Immature natural killer cell (primary cell): ENCODE measurements at regions not wholly inside any gene's neighbourhood (a gene's known extent, or its start where the extent isn't known, plus 50 kb on each side); places are given as distances from the start of the nearest gene placed in this dataset.

Source experiments
- DNase-seq, 3 donors: peaks; one replicate each; pipeline ENCODE4 v3.0.0; 2022; ENCODE audit warnings: mixed read lengths in 1 of 3
- H3K27ac Mint-ChIP-seq, 6 donors: one replicate each; pipeline ENCODE4 v1.8.0; 2020; ENCODE audit warnings: mixed read lengths in 6 of 6, mild to moderate bottlenecking in 5 of 6, inconsistent platforms in 4 of 6, moderate library complexity in 3 of 6
- H3K27me3 Mint-ChIP-seq, 3 donors: one replicate each; pipeline ENCODE4 v1.8.0; 2020 to 2021; ENCODE audit warnings: low read depth in 3 of 3, mild to moderate bottlenecking in 3 of 3, mixed read lengths in 3 of 3, moderate library complexity in 3 of 3, inconsistent platforms in 1 of 3
- H3K36me3 Mint-ChIP-seq, 3 donors: one replicate each; pipeline ENCODE4 v1.8.0; 2020; ENCODE audit warnings: mixed read lengths in 3 of 3, inconsistent platforms in 2 of 3, mild to moderate bottlenecking in 2 of 3
- H3K4me1 Mint-ChIP-seq, 2 donors: one replicate each; pipeline ENCODE4 v1.8.0; 2020; ENCODE audit warnings: inconsistent platforms in 2 of 2, mild to moderate bottlenecking in 2 of 2, mixed read lengths in 2 of 2, moderate library complexity in 1 of 2
- H3K4me3 Mint-ChIP-seq, 5 donors: one replicate each; pipeline ENCODE4 v1.8.0; 2020; ENCODE audit warnings: mild to moderate bottlenecking in 5 of 5, mixed read lengths in 5 of 5, inconsistent platforms in 3 of 5, moderate library complexity in 3 of 5
- H3K9me3 Mint-ChIP-seq, 6 donors: one replicate each; pipeline ENCODE4 v1.8.0; 2020; ENCODE audit warnings: mild to moderate bottlenecking in 6 of 6, mixed read lengths in 6 of 6, inconsistent platforms in 4 of 6, moderate library complexity in 3 of 6

DNA sequence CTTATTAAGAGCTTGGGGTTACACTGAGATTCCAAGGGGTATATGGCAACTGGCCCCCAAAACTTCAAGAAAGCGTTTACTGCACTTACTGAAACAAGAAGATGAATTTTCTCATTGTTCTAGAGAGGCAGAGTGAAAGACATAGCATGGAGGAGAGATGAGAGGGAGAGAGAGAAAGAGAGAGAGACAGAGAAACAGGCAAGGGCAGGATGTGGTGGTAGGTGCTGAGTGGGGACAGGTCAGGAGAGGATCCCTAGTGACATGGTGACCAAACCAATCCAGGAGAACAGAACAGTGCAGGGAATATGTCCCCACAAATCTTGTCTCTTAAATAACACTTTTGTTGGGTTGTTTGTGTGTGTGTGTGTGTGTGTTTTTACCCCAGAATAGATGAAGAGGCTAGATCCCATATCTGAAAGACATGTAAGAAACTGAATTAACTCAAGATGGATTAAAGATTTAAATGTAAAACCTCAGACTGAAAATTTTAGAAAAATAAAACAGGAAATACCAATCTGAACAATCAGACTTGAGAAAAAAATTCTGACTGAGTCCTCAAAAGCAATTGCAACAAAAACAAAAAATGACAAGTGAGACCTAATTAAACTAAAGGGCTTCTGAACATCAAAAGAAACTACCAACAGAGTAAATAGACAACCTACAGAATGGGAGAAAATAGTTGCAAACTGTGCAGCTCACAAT is 202.2 kb downstream of the QDPR start:
- H3K4me3 Mint-ChIP-seq, result no peak overlapping the region
- no peaks in the 10 kb centered on the region for H3K4me1 Mint-ChIP-seq
- DNase-seq, result no peak
- H3K27ac Mint-ChIP-seq, result no peak overlapping the region
- H3K9me3 Mint-ChIP-seq, result peaks cover 0 to 8% (median 0%) of the 10 kb centered on the region in 6 donors
- H3K27me3 Mint-ChIP-seq, result peaks cover 0 to 3% (median 2%) of the 10 kb centered on the region in 3 donors
- H3K36me3 Mint-ChIP-seq, result no peaks in the 10 kb centered on the region

- H3K36me3 Mint-ChIP-seq, result no peaks in the 10 kb centered on the region
- peaks cover 0 to 15% (median under 1%) of the 10 kb centered on the region in 6 donors for H3K9me3 Mint-ChIP-seq
- H3K4me1 Mint-ChIP-seq, result no peaks in the 10 kb centered on the region
- H3K4me3 Mint-ChIP-seq, result no peak overlapping the region
- H3K27me3 Mint-ChIP-seq, result peaks cover 0 to 2% (median 2%) of the 10 kb centered on the region in 3 donors
- no peak for DNase-seq
- H3K27ac Mint-ChIP-seq, result no peak overlapping the region
These were observed 210.0 kb downstream of the QDPR start for GRCh38 chr4:17301869-17302268.

- Mint-ChIP-seq H3K4me3 (no peak overlapping the region), H3K27me3 (peaks cover 0 to 2% (median 2%) of the 10 kb centered on the region in 3 donors), H3K36me3 (no peaks in the 10 kb centered on the region), H3K4me1 (no peaks in the 10 kb centered on the region), H3K27ac (no peak overlapping the region), H3K9me3 (peaks cover 0 to 15% (median under 1%) of the 10 kb centered on the region in 6 donors)
- no peak for DNase-seq
These were observed 210.6 kb downstream of the QDPR start for GRCh38 chr4:17301266-17301665.

DNA sequence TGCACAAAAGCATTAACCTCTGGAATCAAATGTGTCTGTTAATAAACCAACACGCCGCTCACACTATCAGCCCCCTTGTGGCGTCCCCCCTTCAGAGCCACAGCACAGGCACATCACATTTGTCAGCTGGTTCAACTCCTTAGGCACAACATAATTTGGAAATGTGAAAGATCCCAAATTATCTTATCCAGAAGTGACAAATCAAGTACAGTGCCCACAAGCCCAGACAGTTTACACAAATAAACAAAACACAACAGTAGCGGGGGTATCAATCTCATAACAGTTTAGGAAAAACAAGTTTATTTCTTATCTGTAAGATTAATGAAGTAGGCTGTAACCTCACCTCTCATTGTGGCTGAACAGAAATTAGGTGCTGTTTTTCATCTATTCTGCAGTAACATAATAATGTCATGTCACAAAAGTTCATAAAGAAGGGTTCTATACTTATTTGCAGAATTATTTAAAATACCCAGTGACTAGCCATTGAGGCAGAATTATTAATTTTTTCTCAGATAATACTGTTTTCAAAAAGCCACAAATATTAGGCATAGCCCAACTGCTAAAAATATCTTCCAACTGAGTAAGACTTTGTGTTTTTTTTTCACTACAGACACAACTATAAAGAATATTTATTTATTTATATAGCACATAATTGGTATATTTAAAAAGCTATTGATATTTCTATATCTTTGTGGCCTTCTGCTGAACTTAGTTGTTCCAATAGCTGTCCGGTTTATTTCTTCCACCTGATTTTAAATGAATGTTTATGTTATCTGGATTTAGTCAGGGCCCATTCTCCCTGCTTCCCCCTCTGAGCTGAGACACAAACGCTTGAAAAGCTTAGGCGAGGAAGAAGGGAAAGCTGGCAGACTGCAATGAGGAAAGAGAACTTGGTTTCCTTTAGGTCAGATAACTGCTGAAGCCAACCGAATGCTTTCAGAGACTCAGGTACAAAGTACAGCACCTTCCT is 214.7 kb downstream of the QDPR start:
- Mint-ChIP-seq H3K4me3 (no peak overlapping the region), H3K27ac (no peak overlapping the region), H3K9me3 (peaks cover 0 to 5% (median 0%) of the 10 kb centered on the region in 6 donors), H3K4me1 (no peaks in the 10 kb centered on the region), H3K36me3 (no peaks in the 10 kb centered on the region), H3K27me3 (peaks cover 0 to 2% (median 2%) of the 10 kb centered on the region in 3 donors)
- DNase-seq, result no peak

DNA sequence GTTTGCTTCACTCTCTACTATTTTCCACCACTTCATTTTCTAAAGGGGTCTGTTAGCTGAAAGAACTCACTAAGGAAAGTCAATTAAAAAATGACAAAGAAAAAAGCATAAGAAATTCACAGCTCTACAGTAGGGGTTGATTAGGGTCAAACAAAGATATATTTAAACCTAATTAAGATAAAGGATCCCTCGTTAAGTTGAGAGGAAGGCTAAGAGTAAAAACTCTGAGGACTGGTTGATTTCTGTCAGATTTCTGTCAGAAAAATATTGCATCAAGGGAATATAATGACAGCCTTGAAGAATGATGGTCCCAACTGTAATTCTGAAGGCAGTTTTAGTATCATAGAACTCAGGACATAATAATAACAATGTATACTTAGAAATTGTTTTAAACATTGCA is 218.0 kb downstream of the QDPR start:
- Mint-ChIP-seq H3K27ac (no peak overlapping the region), H3K27me3 (peaks cover 0 to 2% (median 2%) of the 10 kb centered on the region in 3 donors), H3K4me3 (no peak overlapping the region), H3K4me1 (no peaks in the 10 kb centered on the region), H3K36me3 (no peaks in the 10 kb centered on the region), H3K9me3 (peaks cover 0 to 6% (median 0%) of the 10 kb centered on the region in 6 donors)
- no peak for DNase-seq

GRCh38 chr4:17288151-17288550 is 223.7 kb downstream of the QDPR start:
- Mint-ChIP-seq H3K27me3 (peaks cover 2 to 7% (median 6%) of the 10 kb centered on the region in 3 donors), H3K27ac (no peak overlapping the region), H3K36me3 (no peaks in the 10 kb centered on the region), H3K4me1 (no peaks in the 10 kb centered on the region), H3K4me3 (no peak overlapping the region), H3K9me3 (peaks cover 0 to 7% (median 0%) of the 10 kb centered on the region in 6 donors)
- no peak for DNase-seq

- Mint-ChIP-seq H3K4me3 (no peak overlapping the region), H3K27ac (no peak overlapping the region)
These were observed 225.0 kb downstream of the QDPR start for GRCh38 chr4:17286752-17287460.

GRCh38 chr4:17285747-17286146 is 226.1 kb downstream of the QDPR start:
- no peaks in the 10 kb centered on the region for H3K36me3 Mint-ChIP-seq
- peaks cover 0 to 5% (median 0%) of the 10 kb centered on the region in 6 donors for H3K9me3 Mint-ChIP-seq
- H3K4me1 Mint-ChIP-seq, result no peaks in the 10 kb centered on the region
- peaks cover 4 to 14% (median 9%) of the 10 kb centered on the region in 3 donors for H3K27me3 Mint-ChIP-seq
- H3K4me3 Mint-ChIP-seq, result no peak overlapping the region
- DNase-seq, result no peak
- no peak overlapping the region for H3K27ac Mint-ChIP-seq

More at GRCh38 chr4:17286752-17287460, 225.0 kb downstream of the QDPR start:
- Mint-ChIP-seq H3K4me1 (no peaks in the 10 kb centered on the region), H3K27me3 (peaks cover 4 to 9% (median 9%) of the 10 kb centered on the region in 3 donors), H3K9me3 (peaks cover 0 to 7% (median 0%) of the 10 kb centered on the region in 6 donors), H3K36me3 (no peaks in the 10 kb centered on the region)
- no peak for DNase-seq

GRCh38 chr4:17284323-17285175 is 227.3 kb downstream of the QDPR start:
- no peak overlapping the region for H3K27ac Mint-ChIP-seq
- H3K4me3 Mint-ChIP-seq, result no peak overlapping the region
- peaks cover 0 to 5% (median 0%) of the 10 kb centered on the region in 6 donors for H3K9me3 Mint-ChIP-seq
- H3K4me1 Mint-ChIP-seq, result no peaks in the 10 kb centered on the region
- peaks cover 1 to 14% (median 9%) of the 10 kb centered on the region in 3 donors for H3K27me3 Mint-ChIP-seq
- no peak for DNase-seq
- H3K36me3 Mint-ChIP-seq, result no peaks in the 10 kb centered on the region

GRCh38 chr4:17283832-17284231 is 228.1 kb downstream of the QDPR start:
- Mint-ChIP-seq H3K4me3 (no peak overlapping the region), H3K27me3 (peaks cover 3 to 14% (median 7%) of the 10 kb centered on the region in 3 donors), H3K36me3 (no peaks in the 10 kb centered on the region), H3K4me1 (no peaks in the 10 kb centered on the region), H3K9me3 (peaks cover 0 to 5% (median 0%) of the 10 kb centered on the region in 6 donors), H3K27ac (no peak overlapping the region)
- DNase-seq, result no peak

DNA sequence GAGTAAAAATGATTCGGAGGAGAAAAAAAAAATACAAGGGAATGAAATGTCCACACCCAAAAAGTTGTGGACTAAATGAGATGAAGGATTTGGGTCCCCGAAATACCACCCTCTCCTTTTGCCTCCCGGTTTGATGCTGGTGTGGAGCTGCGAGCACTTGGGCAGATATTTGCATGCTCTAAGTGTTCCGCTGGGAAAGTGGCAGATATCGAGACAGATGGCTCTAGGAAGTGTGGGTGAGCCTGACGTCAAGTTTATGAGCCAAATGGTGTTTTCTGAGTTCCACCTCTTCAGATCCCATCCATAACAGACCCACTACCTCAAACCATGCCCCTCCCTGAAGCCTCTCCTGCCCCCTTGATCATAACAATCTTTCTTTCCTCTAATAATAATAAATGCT is 228.6 kb downstream of the QDPR start:
- H3K27ac Mint-ChIP-seq, result no peak overlapping the region
- no peak overlapping the region for H3K4me3 Mint-ChIP-seq
- H3K9me3 Mint-ChIP-seq, result peaks cover 0 to 5% (median 0%) of the 10 kb centered on the region in 6 donors
- H3K4me1 Mint-ChIP-seq, result no peaks in the 10 kb centered on the region
- no peak for DNase-seq
- H3K36me3 Mint-ChIP-seq, result no peaks in the 10 kb centered on the region
- H3K27me3 Mint-ChIP-seq, result peaks cover 3 to 12% (median 7%) of the 10 kb centered on the region in 3 donors

GRCh38 chr4:17280261-17281018 is 231.4 kb downstream of the QDPR start:
- Mint-ChIP-seq H3K27ac (no peak overlapping the region), H3K4me3 (no peak overlapping the region), H3K4me1 (no peaks in the 10 kb centered on the region), H3K27me3 (peaks cover 3 to 17% (median 4%) of the 10 kb centered on the region in 3 donors), H3K36me3 (no peaks in the 10 kb centered on the region), H3K9me3 (peaks cover 0 to 5% (median 0%) of the 10 kb centered on the region in 6 donors)
- no peak for DNase-seq
